ENCODE measurements at regions not wholly inside any gene's neighbourhood (a gene's known extent, or its start where the extent isn't known, plus 50 kb on each side); places are given as distances from the start of the nearest gene placed in this dataset.
"Not testable (repeated sequence)": the region's sequence is repeated elsewhere in the genome, so short reads cannot be mapped to it uniquely, and the experiment has no call there.

GRCh38 chr2:82344670-82345069, 2040.1 kb upstream of the LRRTM1 start:
- no peak for DNase-seq

- DNase-seq, result no peak
These were observed 2037.8 kb upstream of the LRRTM1 start for GRCh38 chr2:82342356-82342755.

GRCh38 chr2:82340578-82341053, 2036.1 kb upstream of the LRRTM1 start:
- DNase-seq, result no peak

- no peak for DNase-seq
These were observed 2035.3 kb upstream of the LRRTM1 start for GRCh38 chr2:82339805-82340204.

- no peak for DNase-seq
These were observed 2029.1 kb upstream of the LRRTM1 start for GRCh38 chr2:82333697-82334096.

DNA sequence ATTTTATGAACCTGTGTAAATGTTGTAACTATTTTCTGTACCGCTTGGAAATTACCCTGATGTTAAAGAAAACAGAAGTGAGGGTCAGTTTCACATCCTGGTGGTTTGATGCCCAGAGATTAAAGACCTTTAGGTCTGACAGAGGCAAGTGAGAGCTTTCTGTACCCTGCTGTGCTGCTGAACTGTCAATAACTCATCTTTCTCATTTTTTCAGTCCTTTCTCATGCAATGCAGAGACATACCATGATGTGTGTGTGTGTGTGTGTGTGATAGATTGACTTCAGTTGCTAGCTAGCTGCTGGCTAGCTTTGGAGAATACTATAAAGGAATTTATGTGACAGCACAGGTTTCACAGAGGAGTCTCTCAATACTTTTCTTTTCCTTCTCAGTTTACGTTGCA, 2025.6 kb upstream of the LRRTM1 start:
- no peak for DNase-seq

DNA sequence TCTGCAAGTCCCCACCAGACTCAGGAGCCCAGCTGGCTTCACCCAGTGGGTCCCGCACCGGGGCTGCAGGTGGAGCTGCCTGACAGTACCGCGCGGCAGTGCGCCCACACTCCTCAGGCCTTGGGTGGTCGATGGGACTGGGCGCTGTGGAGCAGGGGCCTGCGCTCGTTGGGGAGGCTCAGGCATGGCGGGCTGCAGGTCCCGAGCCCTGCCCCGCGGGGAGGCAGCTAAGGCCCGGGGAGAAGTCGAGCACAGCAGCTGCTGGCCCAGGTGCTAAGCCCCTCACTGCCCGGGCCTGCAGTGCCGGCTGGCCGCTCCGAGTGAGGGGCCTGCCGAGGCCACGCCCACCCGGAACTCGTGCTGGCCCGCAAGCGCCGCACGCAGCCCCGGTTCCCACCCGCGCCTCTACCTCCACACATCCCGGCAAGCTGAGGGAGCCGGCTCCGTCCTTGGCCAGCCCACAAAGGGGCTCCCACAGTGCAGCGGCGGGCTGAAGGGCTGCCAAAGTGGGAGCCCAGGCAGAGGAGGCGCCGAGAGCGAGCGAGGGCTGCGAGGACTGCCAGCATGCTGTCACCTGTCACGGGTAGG, 2021.7 kb upstream of the LRRTM1 start:
- DNase-seq, result not testable (repeated sequence)

- no peak for DNase-seq
These were observed 2015.7 kb upstream of the LRRTM1 start for GRCh38 chr2:82320296-82320695.

DNA sequence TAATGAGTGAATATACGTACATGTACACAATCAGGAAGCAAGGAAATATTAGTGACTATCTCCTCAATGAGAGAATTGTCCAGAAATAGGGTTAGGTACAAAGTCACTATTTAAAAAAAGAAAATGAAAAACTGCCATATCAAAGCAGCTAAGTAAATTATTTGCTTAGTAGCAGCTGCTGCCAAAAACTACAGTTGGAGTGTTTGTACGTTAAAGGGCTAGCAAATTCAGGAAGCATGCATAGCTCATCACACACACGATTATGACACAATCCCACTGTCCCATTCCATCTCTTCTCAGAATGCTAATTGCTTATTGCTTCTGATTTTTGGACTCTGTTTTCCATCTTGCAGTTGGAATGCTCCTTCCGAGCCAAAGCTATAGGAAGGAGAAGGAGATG, 2012.5 kb upstream of the LRRTM1 start:
- no peak for DNase-seq

DNA sequence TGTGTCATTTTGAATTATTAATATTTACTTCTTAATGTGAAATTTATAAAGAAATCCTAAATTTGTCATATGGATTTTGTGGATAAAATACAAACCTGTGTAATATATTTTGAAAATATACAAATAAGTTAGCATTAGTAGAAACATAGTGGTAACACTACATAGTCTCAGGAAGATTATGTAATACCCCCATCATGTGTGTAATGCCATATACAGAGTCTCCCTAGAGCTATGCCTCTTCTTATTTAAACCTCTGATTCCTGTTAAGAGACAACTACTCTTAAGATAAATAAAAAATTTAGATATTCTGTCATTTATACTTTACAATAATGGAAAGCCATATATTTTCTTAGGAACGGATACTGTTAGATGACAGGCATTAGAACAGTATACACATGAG, 2012.0 kb upstream of the LRRTM1 start:
- DNase-seq, result no peak

DNA sequence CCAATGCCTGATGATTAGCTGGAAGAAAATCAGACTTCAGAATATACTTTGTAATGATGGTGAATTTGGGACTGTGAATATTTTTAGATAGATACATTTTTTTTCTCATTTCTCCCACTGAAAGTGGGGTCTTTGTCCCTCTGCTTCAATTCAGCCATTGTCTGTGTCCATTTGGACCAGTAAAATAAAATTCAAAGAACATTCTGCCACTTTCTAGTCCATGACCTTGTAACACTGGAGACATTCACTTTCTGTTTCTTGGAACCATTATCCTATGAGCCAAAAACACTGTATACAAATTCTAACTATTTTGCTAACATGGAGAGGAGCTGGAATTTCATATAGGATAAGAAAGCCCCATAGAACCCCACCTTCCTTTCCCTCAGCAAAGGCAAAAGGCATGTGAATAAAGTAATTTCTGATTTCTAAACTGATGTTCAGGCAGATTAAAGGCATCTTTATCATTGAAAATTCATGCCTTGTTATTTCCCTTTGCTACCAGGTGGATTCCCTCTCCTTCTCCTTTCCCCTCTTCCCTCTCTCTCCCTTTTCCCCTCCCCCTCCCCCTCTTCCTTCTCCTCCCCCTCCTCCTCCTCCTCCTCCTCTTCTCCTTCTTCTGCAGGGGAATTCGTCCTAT, 2010.4 kb upstream of the LRRTM1 start:
- no peak for DNase-seq

GRCh38 chr2:82307511-82307910, 2003.0 kb upstream of the LRRTM1 start:
- DNase-seq, result no peak

DNA sequence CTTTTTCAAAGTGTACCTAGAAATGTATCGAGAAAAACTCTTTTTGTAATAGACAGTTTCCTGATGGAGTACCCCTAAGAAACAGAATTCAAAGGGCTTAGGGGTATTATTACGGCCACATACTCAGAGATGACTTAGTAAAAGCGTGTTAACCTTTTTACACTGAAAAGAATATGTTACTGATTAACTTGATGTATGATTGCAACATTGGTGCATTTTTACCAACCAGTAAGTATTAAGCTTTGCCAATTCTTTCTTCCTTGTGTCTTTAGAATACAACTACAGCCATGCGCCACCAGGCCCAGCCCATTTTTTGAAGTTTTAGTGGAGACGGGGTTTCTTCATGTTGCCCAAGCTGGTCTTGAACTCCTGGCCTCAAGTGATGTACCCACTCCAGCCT, 1997.0 kb upstream of the LRRTM1 start:
- DNase-seq, result no peak

- DNase-seq, result no peak
These were observed 1984.9 kb upstream of the LRRTM1 start for GRCh38 chr2:82289446-82289845.

DNA sequence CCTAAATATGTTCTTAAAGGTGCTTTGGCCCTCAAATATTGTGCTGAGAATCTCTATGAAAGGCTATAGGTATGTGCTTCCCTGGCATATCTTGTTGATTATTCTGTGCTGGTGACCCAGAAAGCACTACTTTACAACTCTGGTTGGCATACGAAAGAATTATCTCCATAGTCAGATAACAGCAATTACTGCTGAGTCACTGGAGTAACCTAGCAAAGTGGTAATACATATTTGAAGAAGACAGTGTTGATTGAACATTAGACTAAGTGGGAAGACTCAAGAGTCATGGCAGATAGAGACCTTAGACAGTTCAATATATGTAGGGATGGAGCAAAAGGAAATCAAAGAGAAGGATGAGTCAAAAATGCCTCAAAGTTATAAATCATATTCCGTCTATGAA, 1978.5 kb upstream of the LRRTM1 start:
- no peak for DNase-seq

DNA sequence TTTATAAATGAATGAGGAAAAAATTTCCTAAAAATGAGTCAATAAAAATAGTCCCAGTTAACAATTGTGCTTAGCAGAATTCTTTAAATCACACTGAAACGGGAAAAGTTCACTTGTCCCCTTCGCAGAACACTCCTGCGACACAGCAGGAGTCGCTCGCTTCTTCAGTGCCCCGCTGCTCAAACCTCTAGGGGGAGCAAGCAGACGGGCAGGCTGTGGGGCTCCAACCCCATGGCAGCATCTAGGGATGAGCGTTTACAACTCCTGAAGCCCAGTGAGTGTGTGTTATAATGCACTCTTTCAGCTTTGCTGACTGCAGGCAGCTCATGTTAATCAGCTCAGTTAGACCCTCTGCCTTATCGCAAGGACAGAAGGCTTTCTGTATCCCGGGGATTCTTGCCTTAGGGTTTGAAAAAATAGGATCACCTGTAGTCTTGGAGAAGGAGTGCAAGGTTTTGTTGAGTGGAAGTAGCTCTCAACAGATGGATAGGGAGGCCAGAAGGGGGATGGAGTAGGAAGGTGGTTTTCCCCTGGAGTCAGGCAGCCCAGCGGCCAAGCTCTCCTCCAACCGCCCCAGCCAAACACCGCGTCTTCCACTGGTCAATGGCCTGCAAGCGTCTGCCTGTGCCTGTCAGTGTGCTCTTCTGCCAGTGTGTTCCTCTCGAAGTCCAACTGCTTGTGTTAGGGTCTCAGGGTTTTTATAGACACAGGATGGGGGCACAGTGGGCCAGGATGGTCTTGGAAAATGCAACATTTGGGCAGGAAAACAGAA, 1977.7 kb upstream of the LRRTM1 start:
- no peak for DNase-seq

DNA sequence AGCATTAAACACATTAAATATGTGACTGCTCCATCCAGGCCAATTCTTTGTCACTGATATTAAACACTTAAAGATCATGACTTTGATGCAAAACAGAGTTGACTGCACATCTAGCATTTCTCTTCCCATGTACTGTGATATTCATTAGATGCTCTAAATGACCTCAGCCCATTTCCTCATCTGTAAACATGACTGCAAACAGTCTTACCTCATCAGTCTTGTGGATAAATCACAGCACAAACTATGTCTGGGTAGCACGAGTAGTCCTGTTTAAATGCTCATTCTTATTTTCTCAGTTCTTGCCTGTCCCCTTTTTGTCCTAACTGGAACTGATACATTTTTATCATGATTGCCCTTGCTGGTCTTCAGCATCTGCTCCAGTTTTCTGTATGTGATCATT, 1974.8 kb upstream of the LRRTM1 start:
- no peak for DNase-seq

DNA sequence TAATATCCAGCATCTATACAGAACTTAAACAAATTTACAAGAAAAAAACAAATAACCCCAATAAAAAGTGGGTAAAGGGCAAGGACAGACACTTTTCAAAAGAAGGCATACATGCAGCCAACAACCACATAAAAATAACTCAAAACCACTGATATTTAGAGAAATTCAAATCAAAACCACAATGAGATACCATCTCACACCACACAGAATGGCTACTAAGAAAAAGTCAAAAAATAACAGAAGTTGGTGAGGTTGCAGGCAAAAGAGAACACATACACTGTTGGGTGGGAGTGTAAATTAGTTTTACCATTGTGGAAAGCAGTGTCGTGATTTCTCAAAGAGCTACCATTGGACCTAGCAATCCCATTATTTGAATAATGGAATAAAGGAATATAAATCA, 1973.9 kb upstream of the LRRTM1 start:
- no peak for DNase-seq

GRCh38 chr2:82275599-82275998, 1971.0 kb upstream of the LRRTM1 start:
- DNase-seq, result no peak

- no peak for DNase-seq
These were observed 1963.9 kb upstream of the LRRTM1 start for GRCh38 chr2:82268446-82268845.

DNA sequence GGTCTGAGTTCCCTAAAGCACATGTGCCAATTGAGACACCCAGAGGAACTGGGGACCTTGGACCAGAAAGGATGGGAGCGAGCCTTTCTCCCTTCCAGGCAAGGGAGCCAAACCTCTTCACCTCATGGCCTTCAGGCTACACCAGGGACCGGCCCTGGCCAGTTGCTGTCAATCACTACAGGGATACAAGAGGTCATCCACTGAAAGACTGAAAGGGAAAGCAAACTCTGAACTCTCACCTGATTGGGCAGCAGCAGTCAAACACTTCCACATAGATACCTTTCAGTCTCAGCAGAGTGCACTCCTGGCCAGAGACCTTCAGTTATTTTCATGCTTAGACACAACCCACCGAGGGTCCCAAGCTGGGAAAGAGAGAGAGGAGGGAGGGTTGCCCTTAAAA, 1956.0 kb upstream of the LRRTM1 start:
- DNase-seq, result no peak

DNA sequence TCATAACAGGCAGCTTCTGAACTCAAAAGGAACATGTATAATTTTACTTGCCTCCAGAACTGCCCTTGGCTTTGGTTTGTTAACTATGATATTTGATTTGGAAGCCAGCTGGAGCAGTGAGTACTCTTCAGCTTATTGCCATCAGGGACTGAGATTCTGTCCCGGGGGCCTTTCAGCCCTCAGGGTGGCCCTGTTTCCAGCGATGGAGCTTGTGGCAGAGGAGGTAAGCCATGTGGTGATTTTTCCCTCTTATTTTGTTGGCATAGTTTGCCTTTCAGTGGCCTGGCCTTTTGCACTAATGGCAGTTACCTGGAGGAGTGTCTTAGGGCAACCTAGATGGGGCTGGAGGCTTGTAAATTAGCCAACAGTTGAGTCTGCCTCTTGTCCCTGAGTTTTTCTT, 1955.0 kb upstream of the LRRTM1 start:
- DNase-seq, result no peak

GRCh38 chr2:82257796-82258555, 1953.4 kb upstream of the LRRTM1 start:
- DNase-seq, result no peak

Data from CD4-positive, alpha-beta T cell treated with Interleukin-4 for 1 hour (primary cell).